D721Med (cell line): ENCODE measurements at regions not wholly inside any gene's neighbourhood (a gene's known extent, or its start where the extent isn't known, plus 50 kb on each side); places are given as distances from the start of the nearest gene placed in this dataset.

Experiments used
- DNase-seq: peaks from one replicate; pipeline ENCODE4 v3.0.0; 2011; ENCODE audit warnings: low spot score; ENCODE audit not compliant: insufficient read length
- FAIRE-seq: peaks from 2 replicates; lab custom pipeline; 2011; peaks lifted over from hg19 to GRCh38; lab: Jason Lieb, UNC
- TF ChIP-seq, protein P1 (sequence below): IDR thresholded peaks from 2 replicates; pipeline ENCODE4 v1.5.1; 2012; ENCODE audit warnings: mild to moderate bottlenecking, control low read depth; ENCODE audit not compliant: insufficient read depth; ENCODE audit errors: missing control alignments

DNA sequence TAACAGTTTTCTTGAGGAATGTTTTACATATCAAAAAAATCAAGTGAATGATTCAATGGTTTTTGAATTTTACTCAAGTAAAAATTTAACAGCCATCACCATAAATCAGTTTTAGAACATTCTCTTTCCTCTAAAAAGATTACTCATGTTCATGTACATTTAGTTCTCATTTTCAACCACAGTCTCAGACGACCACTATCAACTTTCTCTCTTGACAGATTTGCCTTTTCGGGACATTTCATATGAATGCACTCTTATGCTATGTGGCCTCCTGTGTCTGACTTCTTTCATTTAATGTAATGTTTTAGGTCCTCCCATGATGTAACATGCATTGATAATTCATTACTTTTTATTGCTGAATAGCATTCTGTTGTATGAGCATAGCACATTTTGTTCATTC is 309.3 kb upstream of the PLSCR5 start:
- FAIRE-seq (no peak), DNase-seq (no peak)
- TF ChIP-seq, protein P1, sequence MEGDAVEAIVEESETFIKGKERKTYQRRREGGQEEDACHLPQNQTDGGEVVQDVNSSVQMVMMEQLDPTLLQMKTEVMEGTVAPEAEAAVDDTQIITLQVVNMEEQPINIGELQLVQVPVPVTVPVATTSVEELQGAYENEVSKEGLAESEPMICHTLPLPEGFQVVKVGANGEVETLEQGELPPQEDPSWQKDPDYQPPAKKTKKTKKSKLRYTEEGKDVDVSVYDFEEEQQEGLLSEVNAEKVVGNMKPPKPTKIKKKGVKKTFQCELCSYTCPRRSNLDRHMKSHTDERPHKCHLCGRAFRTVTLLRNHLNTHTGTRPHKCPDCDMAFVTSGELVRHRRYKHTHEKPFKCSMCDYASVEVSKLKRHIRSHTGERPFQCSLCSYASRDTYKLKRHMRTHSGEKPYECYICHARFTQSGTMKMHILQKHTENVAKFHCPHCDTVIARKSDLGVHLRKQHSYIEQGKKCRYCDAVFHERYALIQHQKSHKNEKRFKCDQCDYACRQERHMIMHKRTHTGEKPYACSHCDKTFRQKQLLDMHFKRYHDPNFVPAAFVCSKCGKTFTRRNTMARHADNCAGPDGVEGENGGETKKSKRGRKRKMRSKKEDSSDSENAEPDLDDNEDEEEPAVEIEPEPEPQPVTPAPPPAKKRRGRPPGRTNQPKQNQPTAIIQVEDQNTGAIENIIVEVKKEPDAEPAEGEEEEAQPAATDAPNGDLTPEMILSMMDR = no peak

DNA sequence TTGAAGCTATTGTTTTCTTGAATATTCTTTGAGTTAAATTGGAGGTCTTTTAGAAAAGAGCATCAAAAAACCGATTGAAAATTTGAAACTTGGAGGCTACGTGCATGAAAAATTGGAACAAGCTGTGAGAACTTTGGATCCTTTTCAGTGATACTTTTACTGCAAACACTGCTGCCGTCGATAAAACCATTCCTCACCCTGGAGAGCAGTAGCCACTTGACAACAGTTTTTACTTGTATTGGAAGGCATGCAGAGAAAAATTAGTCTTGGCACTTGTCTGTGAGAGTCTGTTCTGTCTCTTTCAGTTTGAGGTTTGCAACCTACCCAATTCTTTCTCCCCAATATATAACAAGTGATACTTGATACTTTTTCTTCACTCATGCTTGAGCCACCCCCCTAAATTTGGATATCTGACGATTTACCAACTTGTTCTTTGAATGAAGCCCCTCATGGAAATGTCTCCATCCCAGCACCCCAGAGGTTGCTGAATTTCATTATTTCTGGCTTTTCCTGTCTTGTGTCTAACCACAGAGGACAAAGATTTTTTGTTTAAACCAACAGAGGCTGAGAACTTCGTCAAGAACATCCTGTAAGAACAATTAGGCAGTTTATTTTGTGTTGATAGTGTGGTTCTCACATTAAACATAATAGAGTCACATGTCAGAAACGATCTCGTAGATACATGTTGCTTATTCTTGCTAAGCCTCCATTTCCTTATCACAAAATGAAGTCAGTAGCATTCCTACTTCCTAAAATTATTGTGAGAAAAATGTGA is 307.3 kb upstream of the PLSCR5 start:
- FAIRE-seq = no peak
- TF ChIP-seq, protein P1 = no peak
- no peak for DNase-seq

DNA sequence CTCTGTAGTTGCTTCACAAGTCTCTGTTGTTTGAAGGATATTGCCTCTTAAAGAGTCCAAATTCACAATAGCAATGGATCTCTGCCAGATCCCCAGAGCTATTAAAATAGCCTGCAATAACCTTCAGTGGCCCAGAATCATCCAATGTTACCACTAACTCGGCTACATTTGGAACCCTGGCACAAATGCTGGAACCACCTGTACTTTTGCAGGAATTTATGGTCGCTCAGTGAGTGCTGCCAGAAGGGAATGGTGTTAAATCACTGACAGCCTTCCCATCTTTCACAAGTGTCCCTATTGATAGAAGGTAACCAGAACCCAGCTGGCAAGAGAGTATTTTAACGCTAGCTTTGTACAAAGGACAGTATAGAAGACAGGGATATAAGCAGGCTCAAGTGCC is 298.8 kb upstream of the PLSCR5 start:
- TF ChIP-seq, protein P1 = no peak
- DNase-seq (no peak), FAIRE-seq (no peak)

DNA sequence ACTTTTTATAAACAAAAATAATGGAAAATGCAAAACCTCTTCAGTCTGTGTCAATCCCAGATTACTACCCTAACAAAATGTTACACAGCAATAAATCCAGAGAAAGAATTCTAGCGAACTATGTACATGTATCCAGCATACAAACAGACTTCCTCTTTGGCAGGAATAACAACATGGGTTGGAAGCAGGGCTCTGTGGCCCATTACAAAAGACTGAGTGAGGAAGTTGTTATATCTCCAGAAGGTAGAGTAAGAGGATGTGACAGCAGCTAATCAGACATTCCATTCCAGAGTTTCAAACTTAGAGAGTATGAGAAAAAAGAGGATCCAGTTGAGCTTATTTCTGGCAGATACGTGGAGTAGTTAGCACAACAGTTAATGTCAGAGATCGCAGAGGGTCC is 294.0 kb upstream of the PLSCR5 start:
- TF ChIP-seq, protein P1 = no peak
- DNase-seq (no peak), FAIRE-seq (no peak)

DNA sequence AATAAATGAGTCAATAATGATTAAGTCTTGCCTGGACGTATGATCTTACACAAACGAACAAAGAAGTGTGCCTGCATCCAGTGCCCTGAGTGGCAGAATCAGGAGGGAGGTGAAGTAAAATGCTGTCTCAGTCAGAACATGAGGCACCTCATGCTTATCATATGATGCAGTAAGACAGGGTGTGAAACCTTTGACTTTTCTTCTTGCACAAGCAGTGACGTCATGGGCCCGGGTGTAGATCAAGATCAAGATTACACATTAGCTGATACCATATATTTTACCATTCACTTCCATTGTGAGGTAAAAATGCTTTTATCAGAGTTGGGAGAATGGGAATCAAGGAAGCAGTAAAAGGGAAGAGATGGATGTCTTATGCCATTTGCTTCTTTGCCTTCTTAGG is 291.6 kb upstream of the PLSCR5 start:
- FAIRE-seq = no peak
- TF ChIP-seq, protein P1 = no peak

DNA sequence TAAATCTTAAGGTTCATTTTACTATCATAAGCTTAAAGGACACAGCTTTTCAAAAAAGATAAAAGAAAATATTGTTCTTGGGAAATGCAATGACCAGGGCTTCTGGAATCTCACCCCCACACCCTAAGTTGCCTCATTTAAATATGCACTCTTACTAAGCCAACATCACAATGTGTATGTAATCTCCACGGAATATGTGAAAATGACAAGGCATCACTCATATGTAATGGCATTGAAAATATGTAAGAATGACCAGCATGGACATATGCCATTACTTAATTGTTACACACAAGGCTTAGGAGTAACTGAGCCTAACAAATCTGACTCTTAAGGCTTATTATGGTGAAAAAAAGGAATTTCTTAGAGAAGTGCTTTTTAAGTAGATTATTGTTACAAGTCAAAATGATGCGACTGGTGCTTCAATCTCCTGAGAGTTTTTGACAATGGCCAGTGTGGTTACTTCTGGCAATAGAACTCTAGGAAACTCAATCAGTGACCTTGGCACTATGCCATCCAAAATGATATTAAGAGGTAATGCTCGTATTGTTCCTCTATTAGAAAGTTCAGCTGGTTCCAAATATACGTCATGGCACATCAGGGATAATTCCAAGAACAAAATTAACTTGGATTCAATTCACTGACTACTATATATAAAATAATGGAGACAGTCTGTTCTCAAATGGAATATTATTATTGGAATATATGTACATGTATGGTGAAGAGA is 290.0 kb upstream of the PLSCR5 start:
- FAIRE-seq = no peak
- DNase-seq = no peak
- TF ChIP-seq, protein P1 = no peak

More for the DNA sequence above, 291.6 kb upstream of the PLSCR5 start:
- DNase-seq = no peak

DNA sequence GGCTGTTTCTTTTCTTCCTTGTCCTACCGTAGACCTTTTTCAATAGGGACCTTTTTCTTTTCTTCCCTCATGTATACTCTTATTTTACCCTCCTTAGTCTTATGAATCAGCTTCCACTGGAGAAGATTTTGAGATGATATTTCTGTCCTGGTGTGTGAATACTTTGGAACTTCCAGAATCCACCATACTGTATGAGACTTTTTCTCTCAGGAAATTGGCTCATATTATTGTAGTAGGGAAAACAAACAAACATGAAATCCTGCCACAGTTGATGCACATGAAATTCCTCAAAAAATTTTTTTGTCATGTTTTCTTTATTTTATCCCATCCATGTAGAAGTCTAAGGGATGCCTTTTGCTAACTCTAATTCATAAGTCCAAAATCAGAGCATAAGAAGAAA is 289.3 kb upstream of the PLSCR5 start:
- TF ChIP-seq, protein P1 = no peak
- FAIRE-seq (no peak), DNase-seq (no peak)
